Uterus (tissue), 2 donors: ENCODE measurements at regions not wholly inside any gene's neighbourhood (a gene's known extent, or its start where the extent isn't known, plus 50 kb on each side); places are given as distances from the start of the nearest gene placed in this dataset.

Experiments
- CTCF ChIP-seq, 4 experiments: fragments of 200-600 bp in 2 of 4; fragments of 450-650 bp in 2 of 4; sonication (generic) in 2 of 4; IDR thresholded peaks; one replicate each; pipeline ENCODE4 v1.5.1; 2016 to 2019; ENCODE audit warnings: antibody characterized with exemption in 4 of 4, mild to moderate bottlenecking in 2 of 4, moderate library complexity in 1 of 4
- POLR2A ChIP-seq, 2 donors: fragments of 450-650 bp; IDR thresholded peaks; one replicate each; pipeline ENCODE4 v1.6.1; 2016; ENCODE audit warnings: antibody characterized with exemption in 2 of 2, mild to moderate bottlenecking in 1 of 2, moderate library complexity in 1 of 2

- TF ChIP-seq CTCF (IDR thresholded peaks at IDR 0.05): no peak
- TF ChIP-seq POLR2A (IDR thresholded peaks at IDR 0.05): no peak
These were observed 71.8 kb upstream of the PHACTR2 start for GRCh38 chr6:143605906-143606521.
